WERI-Rb-1 (cell line): ENCODE measurements at regions not wholly inside any gene's neighbourhood (a gene's known extent, or its start where the extent isn't known, plus 50 kb on each side); places are given as distances from the start of the nearest gene placed in this dataset.

Source experiments
- DNase-seq: peaks from one replicate; pipeline ENCODE4 v3.0.0-alpha.2; 2020
- H3K27ac ChIP-seq: fragments of 250-450 bp; sonication (Bioruptor Pico); 2 replicates; pipeline ENCODE4 v1.5.1; 2020; ENCODE audit warnings: mild to moderate bottlenecking, moderate library complexity
- H3K27me3 ChIP-seq: fragments of 250-450 bp; sonication (Bioruptor Pico); 2 replicates; pipeline ENCODE4 v1.5.1; 2021; ENCODE audit warnings: mild to moderate bottlenecking, low read depth, moderate library complexity; ENCODE audit not compliant: insufficient read depth, severe bottlenecking
- H3K36me3 ChIP-seq: fragments of 250-450 bp; sonication (Bioruptor Pico); 2 replicates; pipeline ENCODE4 v1.5.1; 2020; ENCODE audit warnings: mild to moderate bottlenecking, moderate library complexity
- H3K4me3 ChIP-seq: 2 replicates; pipeline ENCODE4 v1.5.1; 2011; ENCODE audit warnings: low read depth, mild to moderate bottlenecking, control low read depth, low read length
- H3K9me3 ChIP-seq: fragments of 250-450 bp; sonication (Bioruptor Pico); 2 replicates; pipeline ENCODE4 v1.5.1; 2021; ENCODE audit warnings: mild to moderate bottlenecking, moderate library complexity; ENCODE audit not compliant: severe bottlenecking
- CTCF ChIP-seq: IDR thresholded peaks from 2 replicates; pipeline ENCODE4 v1.5.1; 2011; ENCODE audit warnings: low read depth, mild to moderate bottlenecking, control low read depth, inconsistent platforms, low read length

GRCh38 chr4:143084566-143084965 lies 100.2 kb upstream of the USP38 start:
- DNase-seq = no peak

GRCh38 chr4:143085224-143085623 lies 99.5 kb upstream of the USP38 start:
- Histone ChIP-seq H3K27me3 (no peaks in the 10 kb centered on the region), H3K36me3 (no peaks in the 10 kb centered on the region), H3K4me3 (no peak overlapping the region), H3K27ac (no peak overlapping the region), H3K9me3 (no peaks in the 10 kb centered on the region)
- no peak for TF ChIP-seq CTCF
- DNase-seq = no peak

More at GRCh38 chr4:143084566-143084965, 100.2 kb upstream of the USP38 start:
- Histone ChIP-seq H3K36me3 (no peaks in the 10 kb centered on the region), H3K4me3 (no peak overlapping the region), H3K9me3 (no peaks in the 10 kb centered on the region), H3K27me3 (no peaks in the 10 kb centered on the region), H3K27ac (no peak overlapping the region)
- TF ChIP-seq CTCF = no peak

DNA sequence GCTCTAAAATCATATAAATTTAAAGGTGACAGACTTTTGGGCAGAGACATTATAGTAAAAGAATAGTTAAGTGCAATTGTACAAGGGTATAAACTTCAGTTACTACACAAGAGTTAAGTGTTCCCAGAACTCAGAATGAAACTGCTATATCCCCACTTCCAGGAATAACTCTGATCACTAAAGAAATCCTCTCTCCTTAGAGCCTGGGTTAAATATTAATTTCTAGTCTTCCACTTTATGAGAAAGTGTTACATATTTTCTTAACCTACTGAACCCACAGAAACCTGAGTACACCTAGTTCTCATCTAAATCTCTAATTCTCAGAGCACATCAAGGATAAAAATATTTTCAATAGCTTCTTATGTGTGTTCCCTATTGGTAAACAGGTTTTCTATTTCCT lies 99.1 kb upstream of the USP38 start:
- DNase-seq = no peak

GRCh38 chr4:143089291-143089690 lies 95.4 kb upstream of the USP38 start:
- no peaks in the 10 kb centered on the region for H3K27me3 ChIP-seq
- no peak for TF ChIP-seq CTCF
- DNase-seq = no peak
- no peaks in the 10 kb centered on the region for H3K36me3 ChIP-seq
- no peaks in the 10 kb centered on the region for H3K9me3 ChIP-seq
- H3K27ac ChIP-seq = no peak overlapping the region
- no peak overlapping the region for H3K4me3 ChIP-seq

More for the DNA sequence above, 99.1 kb upstream of the USP38 start:
- Histone ChIP-seq H3K4me3 (no peak overlapping the region), H3K27ac (no peak overlapping the region), H3K27me3 (no peaks in the 10 kb centered on the region), H3K9me3 (no peaks in the 10 kb centered on the region), H3K36me3 (no peaks in the 10 kb centered on the region)
- TF ChIP-seq CTCF = no peak

DNA sequence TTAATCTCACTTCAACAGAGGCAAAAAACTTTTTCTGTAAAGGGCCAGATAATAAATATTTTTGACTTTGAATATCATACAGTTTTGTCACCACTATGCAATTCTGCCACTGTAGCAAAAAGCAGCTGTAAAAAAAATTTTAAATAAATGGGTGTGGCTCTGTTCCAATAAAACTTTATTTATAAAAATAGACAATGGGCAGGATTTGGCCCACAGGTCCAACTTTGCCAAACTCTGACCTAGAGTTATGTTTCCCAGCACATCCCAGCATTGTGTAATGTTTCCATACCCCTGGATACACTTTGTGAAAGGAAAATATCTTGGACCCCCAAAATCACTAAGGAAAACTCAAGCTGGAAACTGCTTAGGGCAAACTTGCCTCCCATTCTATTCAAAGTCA lies 94.9 kb upstream of the USP38 start:
- Histone ChIP-seq H3K4me3 (no peak overlapping the region), H3K9me3 (no peaks in the 10 kb centered on the region), H3K27ac (no peak overlapping the region), H3K36me3 (no peaks in the 10 kb centered on the region), H3K27me3 (no peaks in the 10 kb centered on the region)
- DNase-seq = no peak
- no peak for TF ChIP-seq CTCF

- DNase-seq = no peak
- Histone ChIP-seq H3K27me3 (no peaks in the 10 kb centered on the region), H3K9me3 (no peaks in the 10 kb centered on the region), H3K4me3 (no peak overlapping the region), H3K27ac (no peak overlapping the region), H3K36me3 (no peaks in the 10 kb centered on the region)
- TF ChIP-seq CTCF = no peak
These were observed 92.9 kb upstream of the USP38 start for GRCh38 chr4:143091862-143092261.
